HG03521 (cell line): ENCODE measurements at regions not wholly inside any gene's neighbourhood (a gene's known extent, or its start where the extent isn't known, plus 50 kb on each side); places are given as distances from the start of the nearest gene placed in this dataset.

Experiments
- ATAC-seq: cut with Tn5 transposase; IDR thresholded peaks from one replicate; pipeline ENCODE4 v1.9.1; 2021; ENCODE audit warnings: mild to moderate bottlenecking, moderate library complexity; ENCODE audit not compliant: unreplicated experiment

GRCh38 chr20:40591536-40591935, 97.5 kb downstream of the MAFB start:
- no peak for ATAC-seq

- no peak for ATAC-seq
Observed at GRCh38 chr20:40591119-40591518, 97.9 kb downstream of the MAFB start.

GRCh38 chr20:40589581-40589980, 99.5 kb downstream of the MAFB start:
- ATAC-seq: no peak

GRCh38 chr20:40588891-40589290, 100.1 kb downstream of the MAFB start:
- no peak for ATAC-seq

- no peak for ATAC-seq
Observed at GRCh38 chr20:40587038-40587437, 102.0 kb downstream of the MAFB start.

GRCh38 chr20:40584130-40584809, 104.8 kb downstream of the MAFB start:
- no peak for ATAC-seq

- ATAC-seq: no peak
Observed at GRCh38 chr20:40583636-40584035, 105.4 kb downstream of the MAFB start.

GRCh38 chr20:40583205-40583604, 105.8 kb downstream of the MAFB start:
- no peak for ATAC-seq

GRCh38 chr20:40582531-40582930, 106.5 kb downstream of the MAFB start:
- no peak for ATAC-seq

- no peak for ATAC-seq
Observed at GRCh38 chr20:40579701-40580100, 109.3 kb downstream of the MAFB start.

- no peak for ATAC-seq
Observed at GRCh38 chr20:40578961-40579360, 110.1 kb downstream of the MAFB start.

GRCh38 chr20:40575851-40576250, 113.2 kb downstream of the MAFB start:
- ATAC-seq: no peak

- ATAC-seq: no peak
Observed at GRCh38 chr20:40572251-40572650, 116.8 kb downstream of the MAFB start.

- no peak for ATAC-seq
Observed at GRCh38 chr20:40571639-40572038, 117.4 kb downstream of the MAFB start.

- no peak for ATAC-seq
Observed at GRCh38 chr20:40568200-40568599, 120.8 kb downstream of the MAFB start.

- no peak for ATAC-seq
Observed at GRCh38 chr20:40565682-40566040, 123.4 kb downstream of the MAFB start.

- ATAC-seq: no peak
Observed at GRCh38 chr20:40565001-40565681, 123.9 kb downstream of the MAFB start.

- no peak for ATAC-seq
Observed at GRCh38 chr20:40563296-40563950, 125.6 kb downstream of the MAFB start.

- ATAC-seq: no peak
Observed at GRCh38 chr20:40562031-40562430, 127.0 kb downstream of the MAFB start.

GRCh38 chr20:40561187-40561586, 127.8 kb downstream of the MAFB start:
- ATAC-seq: no peak

GRCh38 chr20:40558212-40558611, 130.8 kb downstream of the MAFB start:
- ATAC-seq: no peak

- ATAC-seq: no peak
Observed at GRCh38 chr20:40551125-40551530, 137.9 kb downstream of the MAFB start.
